Suppressor macrophage (primary cell): ENCODE measurements at regions not wholly inside any gene's neighbourhood (a gene's known extent, or its start where the extent isn't known, plus 50 kb on each side); places are given as distances from the start of the nearest gene placed in this dataset.

Experiments
- DNase-seq, 4 experiments: peaks; one replicate each; pipeline ENCODE4 v3.0.0-alpha.2; 2020 to 2022

- no peak for DNase-seq
Measured at GRCh38 chr1:217196616-217197015, 434.3 kb downstream of the GPATCH2 start.

DNA sequence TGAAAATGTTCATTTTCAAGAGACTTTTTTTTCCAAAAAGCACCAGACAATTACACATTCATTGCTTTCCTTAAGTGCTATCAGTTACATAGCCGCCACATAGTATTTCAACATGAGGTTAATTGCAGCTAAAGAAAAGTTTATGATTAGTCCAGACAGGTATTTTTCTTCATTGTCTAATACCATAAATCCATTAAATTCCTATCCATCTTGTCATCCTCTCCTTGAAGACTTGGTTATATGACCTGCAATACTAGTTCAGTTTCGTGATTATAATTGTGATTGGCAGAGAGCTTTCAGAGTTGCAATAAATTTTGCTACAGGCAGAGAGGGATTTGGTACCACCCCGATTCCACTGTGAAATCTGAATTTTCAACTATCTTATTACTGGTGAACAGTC, 437.7 kb downstream of the GPATCH2 start:
- DNase-seq: no peak

- no peak for DNase-seq
Measured at GRCh38 chr1:217191441-217191840, 439.4 kb downstream of the GPATCH2 start.

- no peak for DNase-seq
Measured at GRCh38 chr1:217190359-217190758, 440.5 kb downstream of the GPATCH2 start.

- DNase-seq: no peak
Measured at GRCh38 chr1:217189362-217189761, 441.5 kb downstream of the GPATCH2 start.

DNA sequence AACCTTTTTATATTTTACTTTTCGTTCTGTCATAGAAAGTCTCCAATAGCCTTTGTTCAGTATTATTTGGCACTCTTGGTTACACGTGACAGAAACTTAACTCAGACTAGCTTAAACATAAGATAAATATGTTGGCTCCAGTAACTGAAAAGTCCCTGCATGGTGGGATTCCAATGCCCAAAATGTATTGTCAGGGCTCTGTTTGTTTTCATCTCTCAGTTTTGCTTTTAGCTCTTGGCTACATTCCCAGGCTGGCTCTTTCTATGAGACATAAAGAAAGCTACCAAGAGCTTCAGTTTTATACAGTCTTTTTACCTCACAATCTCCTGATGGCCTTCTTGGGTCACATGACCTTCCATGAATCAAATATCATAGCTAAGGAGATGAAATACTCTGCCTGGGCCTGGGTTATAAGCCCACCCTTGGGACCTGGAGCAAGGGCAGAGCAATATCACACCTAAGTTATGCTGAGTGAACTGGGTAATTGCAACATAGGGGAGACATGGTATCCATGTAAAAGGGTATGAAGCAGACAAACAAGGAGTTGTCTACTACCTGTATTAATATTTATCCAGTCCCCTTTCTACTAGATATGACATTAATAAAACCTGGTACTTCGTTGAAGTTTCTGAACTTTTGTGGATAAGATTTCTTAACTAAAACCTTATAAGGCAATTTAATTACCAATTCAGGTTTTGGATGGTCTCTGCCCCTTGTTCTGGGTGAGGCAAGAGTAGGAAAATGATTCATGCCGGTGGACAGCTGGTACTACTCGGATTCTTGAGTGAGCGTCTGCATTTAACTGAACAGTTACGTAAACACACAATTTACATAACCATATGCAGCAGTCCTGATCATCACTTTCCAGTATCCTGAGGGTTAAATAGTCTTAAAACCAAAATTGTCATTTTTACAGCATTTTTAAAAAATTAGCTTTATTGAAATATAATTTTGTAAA, 442.3 kb downstream of the GPATCH2 start:
- no peak for DNase-seq

GRCh38 chr1:217186664-217187063, 444.2 kb downstream of the GPATCH2 start:
- no peak for DNase-seq

DNA sequence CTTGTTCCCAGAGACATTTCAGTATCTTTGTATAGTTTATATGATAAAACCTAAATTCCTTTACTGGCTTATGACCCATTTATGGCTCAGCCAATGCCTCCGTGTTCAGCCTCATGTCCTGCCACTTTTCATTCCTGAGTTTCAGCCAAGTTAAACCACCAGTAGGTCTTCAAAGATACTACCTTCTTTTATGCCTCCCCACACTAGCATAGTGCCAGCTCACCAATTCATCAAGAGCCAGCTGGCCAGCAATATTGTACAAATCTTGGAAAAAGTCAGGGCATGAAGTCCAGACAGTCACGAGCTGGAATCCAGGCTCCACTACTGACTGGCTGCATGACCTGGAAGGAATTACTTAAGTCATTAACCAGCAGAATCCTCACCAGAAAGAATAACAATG, 446.0 kb downstream of the GPATCH2 start:
- no peak for DNase-seq

DNA sequence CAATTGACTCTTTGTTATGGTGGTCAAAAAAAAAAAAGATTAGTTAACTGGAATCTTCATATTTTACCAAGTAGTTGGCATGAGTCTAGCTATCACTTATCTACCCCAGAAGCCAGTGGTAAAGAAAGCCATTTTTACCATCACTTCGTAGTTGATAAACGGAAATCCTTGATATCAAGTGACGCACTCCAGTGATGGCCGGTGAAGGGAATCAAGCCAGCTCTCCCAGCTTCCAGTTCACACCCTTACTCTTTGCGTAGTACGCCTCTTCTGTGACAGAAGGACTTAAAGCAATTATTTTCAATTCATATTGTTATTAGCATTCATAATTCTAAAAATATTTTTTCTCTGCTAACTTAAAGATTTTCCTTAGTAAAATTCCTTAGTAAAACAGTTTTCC, 447.9 kb downstream of the GPATCH2 start:
- no peak for DNase-seq

DNA sequence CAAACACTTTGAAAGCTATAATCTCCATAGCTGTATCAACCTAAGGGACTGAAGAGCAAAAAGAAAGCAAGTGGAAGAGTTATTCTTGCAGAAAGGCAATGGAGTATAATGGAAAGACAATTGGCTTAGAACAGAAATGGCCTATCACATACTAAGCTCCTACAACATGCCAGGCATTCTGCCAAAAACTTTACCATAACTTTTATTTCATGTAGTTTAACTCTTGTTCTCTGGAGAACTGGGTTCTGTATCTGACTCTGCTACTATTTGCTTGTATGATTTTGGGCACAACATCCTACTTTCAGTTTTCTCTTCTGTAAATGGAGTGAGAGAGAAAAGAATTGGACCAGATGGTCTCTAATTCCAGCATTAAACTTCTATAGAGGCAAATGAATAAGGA, 449.1 kb downstream of the GPATCH2 start:
- DNase-seq: no peak

DNA sequence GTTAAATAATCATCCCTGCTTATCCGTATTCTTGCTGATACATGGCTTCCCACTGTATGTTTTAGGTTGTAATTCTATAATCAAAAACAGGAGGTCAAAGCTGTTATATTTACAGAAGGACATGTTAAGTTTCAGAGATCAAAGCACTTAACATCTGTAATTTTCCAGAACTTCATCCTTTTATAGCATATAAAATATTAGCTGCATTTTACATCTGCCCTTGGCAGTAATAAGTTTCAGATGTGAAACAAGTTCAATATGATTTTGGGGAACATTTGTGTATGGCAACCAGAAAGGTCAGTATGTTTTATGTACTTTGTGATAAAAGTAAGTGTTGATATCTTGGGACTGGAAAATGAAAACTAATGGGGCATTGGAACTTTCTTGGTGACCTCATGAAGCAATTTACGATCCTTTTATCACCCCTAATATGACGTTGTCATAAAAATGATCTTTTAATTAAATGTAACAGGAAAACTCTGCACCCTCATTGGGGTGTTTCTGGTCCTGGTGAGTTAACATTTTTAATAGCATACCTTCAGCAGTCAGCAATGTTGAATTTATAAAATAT, 449.6 kb downstream of the GPATCH2 start:
- no peak for DNase-seq

DNA sequence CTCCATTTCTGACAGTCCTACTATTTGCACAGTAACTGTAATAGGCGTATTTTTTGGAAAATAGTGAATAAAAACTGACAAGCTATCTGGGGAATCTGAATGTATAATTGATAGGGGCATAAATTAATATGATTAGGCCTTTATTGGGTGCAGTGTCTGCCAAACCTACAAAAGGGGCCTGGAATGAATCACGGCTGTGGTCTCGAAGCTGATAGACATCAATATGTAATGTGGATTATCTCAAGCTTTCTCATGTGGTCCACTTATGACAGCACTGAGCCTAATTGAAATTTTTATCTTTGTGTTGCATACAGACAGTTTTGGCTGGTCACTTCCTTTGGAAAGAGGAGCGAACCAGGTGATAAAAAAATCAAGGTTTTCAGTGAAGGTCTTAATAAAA, 450.4 kb downstream of the GPATCH2 start:
- no peak for DNase-seq

GRCh38 chr1:217164403-217164802, 441.2 kb upstream of the ESRRG start:
- DNase-seq: no peak

GRCh38 chr1:217153361-217153760, 430.1 kb upstream of the ESRRG start:
- no peak for DNase-seq

GRCh38 chr1:217150366-217150765, 427.1 kb upstream of the ESRRG start:
- no peak for DNase-seq

DNA sequence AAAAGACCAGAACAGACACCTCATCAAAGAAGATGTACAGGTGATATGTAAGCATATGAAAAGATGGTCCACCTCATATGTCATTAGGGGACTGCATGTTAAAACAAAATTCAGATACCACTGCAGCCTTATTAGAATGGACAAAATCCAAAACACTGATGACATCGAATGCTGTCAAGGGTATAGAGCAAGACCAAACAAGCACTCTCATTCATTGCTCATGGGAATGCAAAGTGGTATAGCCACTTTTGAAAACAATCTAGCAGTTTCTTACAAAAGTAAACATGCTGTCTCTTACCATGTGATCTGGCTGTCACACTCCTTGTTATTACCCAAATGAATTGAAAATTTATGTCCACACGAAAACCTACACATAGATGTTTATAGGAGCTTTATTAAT, 426.6 kb upstream of the ESRRG start:
- DNase-seq: no peak

DNA sequence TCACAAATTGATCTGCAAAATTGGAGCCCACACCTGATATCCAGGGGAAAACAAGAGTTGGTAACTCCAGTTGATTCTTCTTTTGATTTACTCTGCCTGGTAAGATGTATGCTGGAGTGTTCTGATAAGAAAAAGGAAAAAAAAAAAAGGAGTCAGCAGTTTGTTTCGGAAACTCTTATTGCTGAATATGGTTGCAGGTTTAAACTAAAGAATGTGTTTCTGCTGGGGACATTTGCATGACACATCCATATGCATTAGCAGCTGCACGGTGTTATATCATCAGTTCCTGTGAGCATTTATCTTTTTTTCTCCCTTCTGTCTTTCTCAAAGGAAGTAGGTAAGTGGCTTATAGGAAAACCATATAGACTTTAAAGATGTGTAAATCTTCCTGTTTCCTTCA, 418.5 kb upstream of the ESRRG start:
- DNase-seq: no peak

DNA sequence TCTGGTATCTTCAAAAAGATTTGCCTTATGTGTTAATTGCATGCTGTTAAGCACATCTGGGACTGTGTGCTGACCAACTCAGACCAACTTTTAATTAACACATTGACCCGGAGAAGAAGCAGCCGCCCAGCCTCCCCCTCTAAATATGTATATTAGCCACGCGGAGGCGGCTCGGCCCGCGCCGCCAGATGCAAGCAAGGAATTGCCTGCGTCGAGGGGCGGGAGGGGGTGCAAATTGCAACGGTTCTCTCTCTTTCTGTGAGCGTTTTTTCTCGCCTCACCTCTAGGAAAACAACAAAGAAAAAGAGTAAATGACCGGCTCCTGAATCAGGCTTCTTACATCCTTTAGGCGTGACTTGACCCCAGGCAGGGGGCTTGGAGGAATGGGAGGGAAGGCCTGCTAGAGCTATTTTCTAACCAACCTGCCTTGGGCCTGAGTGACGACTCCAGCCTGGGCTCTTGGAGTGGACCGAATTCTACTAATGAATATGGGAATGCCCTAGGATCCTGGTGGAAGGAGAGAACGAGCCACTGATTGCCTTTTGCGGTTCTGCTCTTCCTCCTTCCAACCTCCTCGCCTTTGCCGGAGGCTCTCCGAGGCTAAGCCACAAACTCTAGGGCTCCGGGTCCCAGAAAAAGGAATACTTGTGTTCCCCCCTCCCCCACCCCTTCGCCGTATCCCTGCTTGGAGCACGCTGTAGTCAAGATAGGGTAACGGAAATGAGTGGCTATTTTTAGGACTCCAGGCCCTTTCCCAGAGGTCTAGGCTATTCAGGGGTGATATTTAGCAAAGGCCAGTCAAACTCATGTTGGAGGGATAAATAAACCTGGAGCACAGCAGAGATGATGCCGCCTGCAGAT, 417.0 kb upstream of the ESRRG start:
- DNase-seq: no peak

- no peak for DNase-seq
Measured at GRCh38 chr1:217139513-217139912, 416.3 kb upstream of the ESRRG start.

DNA sequence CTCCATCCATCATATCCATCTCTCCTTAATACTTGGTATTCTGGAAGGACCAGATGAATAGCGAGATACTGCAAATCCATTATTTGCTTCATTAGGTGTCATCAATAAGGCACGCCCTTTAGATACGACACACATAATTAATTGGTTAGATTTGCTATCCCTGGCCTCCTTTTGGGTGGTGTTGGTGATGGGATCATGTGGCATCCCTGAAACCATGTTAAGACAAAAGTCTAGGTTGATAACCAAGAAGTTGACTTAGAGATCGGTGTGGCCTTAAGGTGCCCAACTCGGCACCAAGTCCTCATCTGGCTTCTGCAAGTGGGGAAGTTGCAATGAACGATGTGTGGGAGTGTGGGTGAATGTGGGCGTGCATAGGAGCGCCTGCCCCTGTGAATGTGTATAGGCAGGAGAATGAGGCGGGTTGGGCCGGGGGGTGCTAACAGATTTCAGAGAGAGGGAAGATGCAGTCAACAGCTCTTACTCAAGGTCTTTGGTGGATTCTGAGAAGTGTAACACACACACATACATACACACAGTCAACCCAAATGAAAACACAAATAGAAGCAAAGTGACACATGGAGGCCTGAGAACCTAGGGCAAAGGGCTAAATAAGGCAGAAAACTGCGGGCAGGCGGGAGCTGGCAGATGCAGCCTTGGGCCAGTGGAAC, 415.7 kb upstream of the ESRRG start:
- DNase-seq: no peak

DNA sequence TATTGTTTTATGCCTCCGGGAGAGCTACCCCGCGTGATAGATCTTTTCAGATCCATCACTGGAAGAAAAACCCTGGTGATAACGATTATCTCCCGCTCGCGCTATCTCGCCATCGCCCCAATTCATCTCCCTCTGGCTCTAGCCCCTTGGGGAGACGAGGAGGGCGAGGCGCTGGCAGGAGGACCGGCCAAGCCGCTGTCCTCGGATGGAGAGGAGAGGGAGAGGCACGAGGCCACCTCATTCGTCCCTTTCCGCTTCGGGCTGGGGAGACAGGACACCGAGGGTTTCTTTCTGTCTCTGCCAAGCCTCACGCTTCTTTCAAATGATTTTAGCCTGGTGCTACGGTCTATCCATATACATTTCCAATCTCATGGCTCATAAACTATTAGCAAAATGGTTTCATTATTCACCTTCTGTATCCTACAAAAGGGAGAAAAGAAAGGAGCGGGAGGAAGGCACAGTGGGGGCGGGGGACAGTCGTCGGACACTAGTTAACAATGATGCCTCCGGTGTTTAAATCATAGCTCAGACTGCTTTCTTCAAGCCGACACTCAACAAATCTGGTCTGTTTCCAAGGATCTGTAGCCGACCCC, 415.0 kb upstream of the ESRRG start:
- no peak for DNase-seq

DNA sequence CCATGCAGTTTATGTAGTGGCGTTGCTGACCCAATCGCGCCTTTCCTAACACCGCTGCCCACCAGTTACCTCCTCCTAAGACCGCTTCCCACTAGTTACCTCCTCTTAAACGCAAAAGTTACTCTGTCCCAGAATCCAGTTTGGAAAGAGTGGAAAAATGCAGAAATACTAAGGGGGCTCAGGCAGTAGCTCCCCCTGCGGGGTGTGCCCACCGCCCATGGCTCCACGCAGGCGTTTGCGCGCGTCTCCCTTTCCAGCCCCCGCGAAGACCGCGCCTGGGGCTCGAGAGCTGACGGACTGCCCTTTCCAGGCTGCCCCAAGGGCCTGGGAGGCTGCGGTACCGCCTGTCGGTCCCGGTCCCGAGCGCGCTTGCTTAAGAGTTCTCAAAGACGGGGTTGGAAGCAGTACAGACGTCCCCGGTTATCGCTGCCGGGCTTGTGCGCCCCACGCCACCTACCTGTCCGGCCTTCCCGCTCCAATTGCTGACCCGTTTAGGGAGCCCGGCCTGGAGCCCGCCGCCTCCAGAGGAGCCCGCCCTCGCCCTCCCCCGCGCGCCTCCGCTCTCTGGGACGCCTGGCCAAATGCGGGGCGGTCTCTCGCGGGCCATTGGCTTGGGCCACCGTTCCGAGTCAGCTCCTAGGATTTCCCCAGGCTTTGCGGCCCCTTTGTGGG, 414.1 kb upstream of the ESRRG start:
- no peak for DNase-seq
